Posterior vena cava (tissue), 2 donors: ENCODE measurements at regions not wholly inside any gene's neighbourhood (a gene's known extent, or its start where the extent isn't known, plus 50 kb on each side); places are given as distances from the start of the nearest gene placed in this dataset.

Experiments
- DNase-seq: peaks from one replicate; pipeline ENCODE4 v3.0.0-alpha.2; 2020; ENCODE audit warnings: low spot score
- intact Hi-C, 2 donors: fragments of 100-400 bp; cut with DNase I; formaldehyde crosslinking; loops; one replicate each; pipeline versions ENCODE4 v1.14.1 to v1.14.2; 2022 to 2023
- donor health status: DM: yes; HTN: yes; CAD: no.
- donor health status: DM: yes; HTN: yes; CAD: no.

- DNase-seq = no peak
- intact Hi-C loops = no loop called here
Measured at GRCh38 chr16:59410451-59410850, 676.3 kb upstream of the GOT2 start.

DNA sequence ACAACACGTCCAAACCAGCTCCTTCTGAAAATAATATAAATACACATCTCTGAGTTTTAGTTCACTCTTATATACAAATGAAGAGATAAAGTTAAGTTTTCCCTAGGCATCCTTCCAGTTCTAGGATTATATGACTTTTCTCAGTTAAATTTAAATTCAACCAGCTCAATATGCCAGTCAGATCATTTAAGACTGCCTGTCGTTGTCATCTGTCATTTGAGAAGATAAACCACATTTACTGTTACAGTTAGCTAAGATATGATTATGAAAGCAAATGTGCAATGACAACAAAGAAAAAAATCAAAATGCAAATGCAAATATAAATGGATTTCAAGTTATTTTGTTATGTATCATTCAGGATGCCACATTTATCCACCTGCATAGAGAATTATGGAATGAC lies 671.7 kb upstream of the GOT2 start:
- intact Hi-C loops = no loop called here
- no peak for DNase-seq

- intact Hi-C loops = no loop called here
- DNase-seq = no peak
Measured at GRCh38 chr16:59404509-59404908, 670.4 kb upstream of the GOT2 start.

DNA sequence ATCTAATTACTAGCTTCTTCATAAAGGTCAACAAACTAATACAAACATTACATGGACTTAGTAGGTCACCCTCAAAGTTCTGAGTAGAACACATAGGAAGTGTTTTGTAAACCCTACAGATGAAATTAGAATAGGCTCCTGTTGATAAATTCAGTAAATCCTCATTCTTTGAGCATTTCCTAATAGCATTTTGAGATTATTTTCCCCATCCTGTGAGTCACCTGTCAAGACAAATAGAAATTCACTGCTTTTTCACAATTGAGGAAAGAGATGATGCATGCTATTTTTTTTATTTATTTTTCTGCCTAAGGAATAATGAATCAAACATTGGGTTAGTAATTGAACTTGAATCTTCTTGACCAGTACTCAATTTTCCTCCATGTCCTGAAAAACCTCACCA lies 666.7 kb upstream of the GOT2 start:
- no peak for DNase-seq
- intact Hi-C loops = no loop called here

DNA sequence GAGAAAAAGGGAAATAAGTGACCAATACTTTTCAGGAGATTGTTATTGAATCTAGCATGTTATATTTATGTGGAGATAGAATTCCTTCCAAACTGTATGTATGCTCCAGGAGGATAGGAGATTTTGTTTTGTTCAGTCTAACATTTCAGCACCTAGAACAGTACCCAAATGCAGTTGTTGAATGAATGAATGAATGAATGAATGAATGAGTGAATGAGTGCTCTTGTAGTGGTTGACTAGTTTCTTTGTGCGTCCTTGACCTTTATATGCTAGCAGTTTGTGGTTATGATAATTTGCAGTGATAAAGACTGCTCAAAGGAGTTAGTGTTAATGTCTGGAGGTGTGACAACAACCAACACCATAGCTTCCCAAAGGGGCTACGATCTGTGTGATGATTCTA lies 663.5 kb upstream of the GOT2 start:
- intact Hi-C loops = no loop called here
- DNase-seq = no peak

- intact Hi-C loops = no loop called here
Measured at GRCh38 chr16:59394526-59394925, 660.4 kb upstream of the GOT2 start.

DNA sequence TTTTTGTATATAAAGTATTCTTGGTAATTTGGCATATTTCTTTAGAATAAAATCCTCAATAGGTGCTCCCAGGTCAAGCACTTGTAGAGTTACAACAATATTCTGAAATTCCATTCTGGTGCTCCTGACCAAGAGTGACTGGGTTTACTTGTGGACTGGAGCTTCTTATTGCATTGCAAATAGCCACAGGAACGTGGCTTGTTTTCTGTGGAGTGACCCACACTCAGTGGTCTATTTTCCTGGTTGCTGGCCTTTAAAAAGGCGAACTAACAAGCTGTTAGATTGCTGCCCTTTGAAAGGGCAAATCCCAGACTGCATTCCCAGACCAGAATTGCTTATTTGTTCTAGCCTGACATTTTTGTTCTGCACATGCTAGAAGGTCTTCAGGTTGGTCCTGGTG lies 658.8 kb upstream of the GOT2 start:
- intact Hi-C loops = no loop called here

More at GRCh38 chr16:59394526-59394925, 660.4 kb upstream of the GOT2 start:
- DNase-seq = no peak

DNA sequence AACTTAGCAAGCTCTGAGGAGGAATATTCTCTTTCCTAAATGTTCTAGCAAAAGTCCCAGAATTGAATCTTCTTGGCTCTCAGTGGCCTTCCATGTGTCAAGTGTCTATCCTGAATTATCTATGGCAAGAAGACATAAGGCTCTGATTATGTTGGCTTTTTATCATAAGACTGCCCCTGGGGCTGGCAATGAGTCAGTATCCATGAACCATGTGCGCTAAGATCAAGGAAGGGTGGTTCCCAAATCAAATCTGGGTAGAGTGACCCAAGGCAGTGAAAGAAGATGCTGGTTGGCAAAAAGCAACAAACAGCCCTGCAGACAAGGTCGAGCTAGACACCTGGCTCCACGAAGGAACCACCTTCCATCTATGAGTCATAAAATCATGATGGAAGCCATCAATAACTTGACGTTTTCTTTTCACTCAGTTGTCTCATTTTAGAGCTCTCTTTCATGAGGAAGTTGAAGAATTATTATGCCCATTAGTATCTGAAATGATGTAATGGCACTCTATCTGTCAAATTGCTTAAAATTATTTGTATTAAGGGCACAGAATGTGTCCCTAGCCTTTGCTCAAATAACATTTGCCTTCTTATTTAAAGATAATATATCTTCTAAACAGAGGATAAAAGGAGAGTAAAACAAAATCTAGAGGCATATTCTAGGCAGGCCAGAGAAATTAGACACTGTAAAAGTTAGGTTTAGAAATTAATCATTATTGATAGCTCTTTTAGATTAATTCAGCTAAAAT lies 657.7 kb upstream of the GOT2 start:
- no peak for DNase-seq
- intact Hi-C loops = no loop called here

More for the DNA sequence above, 658.8 kb upstream of the GOT2 start:
- no peak for DNase-seq

DNA sequence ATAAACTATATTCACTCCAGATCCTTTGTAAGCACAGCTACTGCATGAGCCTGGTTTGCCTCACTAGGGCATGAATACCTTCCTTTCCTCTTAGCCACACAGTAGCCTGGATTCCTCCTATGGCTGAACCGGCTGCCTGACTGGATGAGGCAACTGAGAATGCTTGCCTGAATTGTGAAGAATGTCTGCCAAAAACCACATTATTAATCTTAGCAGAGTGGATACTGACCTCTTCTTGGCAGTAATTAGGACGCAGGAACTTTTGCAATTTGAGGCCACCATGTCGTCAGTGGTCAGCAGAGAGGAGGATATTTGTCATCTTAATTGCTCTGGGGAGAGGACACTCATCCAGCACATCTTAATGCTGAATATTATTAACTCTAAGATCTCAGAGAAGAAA lies 651.8 kb upstream of the GOT2 start:
- no peak for DNase-seq
- intact Hi-C loops = no loop called here

DNA sequence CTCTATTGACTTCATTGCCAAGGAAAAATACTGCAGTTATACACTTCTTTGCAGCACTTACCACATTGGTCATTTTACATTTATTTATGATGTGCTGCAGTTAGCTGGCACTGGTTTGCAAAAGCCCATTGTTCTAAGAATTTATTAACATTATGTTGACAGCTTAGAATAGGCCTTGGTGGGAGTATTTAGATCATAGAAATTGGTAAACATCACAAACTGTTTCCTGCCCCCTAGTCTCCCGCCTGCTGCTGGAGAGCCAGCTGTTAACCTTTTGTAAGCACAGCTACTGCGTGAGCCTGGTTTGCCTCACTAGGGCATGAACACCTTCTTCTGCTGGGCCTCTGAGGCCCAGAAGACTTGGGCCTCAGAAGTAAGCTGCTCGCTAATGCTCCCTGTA lies 651.4 kb upstream of the GOT2 start:
- intact Hi-C loops = no loop called here
- DNase-seq = no peak

DNA sequence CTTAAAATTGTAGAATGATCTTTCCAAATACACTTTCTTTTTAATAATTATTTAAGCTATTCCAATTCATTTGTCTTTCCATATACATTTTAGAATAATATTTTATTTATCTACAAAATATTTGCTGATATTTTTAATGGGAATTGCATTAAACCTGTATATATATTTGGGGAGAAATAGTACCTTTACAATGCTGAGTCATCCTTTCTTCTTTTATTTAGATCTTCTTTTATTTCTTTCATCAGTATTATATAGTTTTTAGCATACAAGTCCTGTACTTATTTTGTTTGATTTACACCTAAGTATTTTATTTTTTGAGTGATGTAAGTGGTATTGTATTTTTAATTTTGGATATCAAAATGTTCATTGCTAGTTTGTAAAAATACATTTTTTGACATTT lies 639.5 kb upstream of the GOT2 start:
- DNase-seq = no peak
- intact Hi-C loops = no loop called here

GRCh38 chr16:59370717-59371116 lies 636.6 kb upstream of the GOT2 start:
- intact Hi-C loops = no loop called here

GRCh38 chr16:59369523-59369922 lies 635.4 kb upstream of the GOT2 start:
- no peak for DNase-seq
- intact Hi-C loops = no loop called here

More at GRCh38 chr16:59370717-59371116, 636.6 kb upstream of the GOT2 start:
- DNase-seq = no peak

- intact Hi-C loops = no loop called here
- no peak for DNase-seq
Measured at GRCh38 chr16:59368586-59368985, 634.5 kb upstream of the GOT2 start.

GRCh38 chr16:59356709-59357108 lies 622.6 kb upstream of the GOT2 start:
- no peak for DNase-seq
- intact Hi-C loops = no loop called here

- intact Hi-C loops = no loop called here
- no peak for DNase-seq
Measured at GRCh38 chr16:59356144-59356543, 622.0 kb upstream of the GOT2 start.

- no peak for DNase-seq
- intact Hi-C loops = no loop called here
Measured at GRCh38 chr16:59355704-59356103, 621.6 kb upstream of the GOT2 start.

GRCh38 chr16:59351305-59351903 lies 617.3 kb upstream of the GOT2 start:
- intact Hi-C loops = no loop called here
- DNase-seq = no peak

DNA sequence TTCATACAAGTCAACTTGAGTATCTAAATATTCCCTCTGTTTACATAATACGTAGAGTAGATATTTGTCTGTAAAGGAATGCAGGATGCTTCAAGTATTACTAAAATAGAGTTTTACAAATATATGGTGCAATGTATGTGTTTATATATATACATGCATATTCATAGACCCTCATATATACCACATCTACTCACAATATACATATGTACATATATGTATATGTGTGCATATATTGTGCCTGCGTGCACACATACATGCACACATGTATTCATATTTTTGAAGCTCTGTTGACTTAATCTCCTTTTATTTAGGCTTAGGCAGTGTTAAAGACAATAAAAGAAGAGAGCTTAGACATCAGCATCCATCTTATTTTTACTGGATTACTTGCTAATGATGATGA lies 616.6 kb upstream of the GOT2 start:
- DNase-seq = no peak
- intact Hi-C loops = no loop called here

GRCh38 chr16:59342669-59343068 lies 608.6 kb upstream of the GOT2 start:
- DNase-seq = no peak
- intact Hi-C loops = no loop called here

- no peak for DNase-seq
- intact Hi-C loops = no loop called here
Measured at GRCh38 chr16:59341368-59341767, 607.3 kb upstream of the GOT2 start.
